Upper lobe of left lung (tissue), 4 donors: ENCODE measurements at regions not wholly inside any gene's neighbourhood (a gene's known extent, or its start where the extent isn't known, plus 50 kb on each side); places are given as distances from the start of the nearest gene placed in this dataset.

Experiments
- CTCF ChIP-seq, 6 experiments: fragments of 450-650 bp in 4 of 6; fragments of 200-600 bp in 2 of 6; sonication (generic) in 2 of 6; IDR thresholded peaks; one replicate each; pipeline ENCODE4 v1.5.1; 2016 to 2019; ENCODE audit warnings: antibody characterized with exemption in 6 of 6
- POLR2A ChIP-seq, 4 donors: fragments of 450-650 bp; IDR thresholded peaks; one replicate each; pipeline ENCODE4 v1.5.1; 2016 to 2017; ENCODE audit warnings: antibody characterized with exemption in 4 of 4, mild to moderate bottlenecking in 2 of 4

DNA sequence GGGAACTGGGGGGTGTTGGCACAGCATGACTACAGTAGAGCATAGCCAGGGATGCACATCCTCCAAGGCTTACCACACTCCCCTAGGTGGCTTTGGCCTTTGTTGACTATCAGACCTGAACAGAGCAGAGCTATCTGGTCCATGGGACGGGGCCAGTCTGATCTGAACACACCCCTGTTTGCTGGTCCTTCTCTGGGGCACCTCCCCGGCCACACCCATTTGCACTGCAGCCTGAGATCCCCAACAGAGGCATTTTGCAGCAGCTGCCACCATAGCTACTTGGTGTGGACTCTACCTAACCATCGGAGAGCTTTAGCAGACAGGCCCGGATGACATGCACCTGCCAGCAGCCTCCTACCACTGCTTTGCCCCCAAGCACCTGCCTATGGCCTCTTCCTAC lies 75.8 kb upstream of the NOX4 start:
- no peak for TF ChIP-seq CTCF (IDR thresholded peaks at IDR 0.05)
- no peak for TF ChIP-seq POLR2A (IDR thresholded peaks at IDR 0.05)
